ENCODE measurements at regions not wholly inside any gene's neighbourhood (a gene's known extent, or its start where the extent isn't known, plus 50 kb on each side); places are given as distances from the start of the nearest gene placed in this dataset.

- ATAC-seq (ENCODE audit: insufficient number of reproducible peaks, low FRiP score, low read depth) = no peak
- H3K36me3 ChIP-seq = no peaks in the 10 kb centered on the region
- no peaks in the 10 kb centered on the region for H3K27me3 ChIP-seq (replicated peaks; ENCODE audit: insufficient read depth)
- H3K4me3 ChIP-seq = no peak overlapping the region
- no peak for TF ChIP-seq CTCF (IDR thresholded peaks at IDR 0.05)
- DNase-seq (ENCODE audit: low spot score) = no peak
- H3K9me3 ChIP-seq = no peaks in the 10 kb centered on the region
- H3K4me1 ChIP-seq (ENCODE audit: control insufficient read depth in 1 of 2, low read depth in 2 of 2) = peaks cover 6 to 18% of the 10 kb centered on the region in 2 donors
- H3K27ac ChIP-seq = no peak overlapping the region
Observed at GRCh38 chr12:127459166-127459565, 807.8 kb upstream of the TMEM132C start.

- DNase-seq (ENCODE audit: low spot score) = no peak
- no peaks in the 10 kb centered on the region for H3K9me3 ChIP-seq
- H3K27ac ChIP-seq = no peak overlapping the region
- TF ChIP-seq CTCF (IDR thresholded peaks at IDR 0.05) = no peak
- H3K36me3 ChIP-seq = no peaks in the 10 kb centered on the region
- no peak overlapping the region for H3K4me3 ChIP-seq
- no peak for ATAC-seq (ENCODE audit: insufficient number of reproducible peaks, low FRiP score, low read depth)
- no peaks in the 10 kb centered on the region for H3K27me3 ChIP-seq (replicated peaks; ENCODE audit: insufficient read depth)
- H3K4me1 ChIP-seq (ENCODE audit: control insufficient read depth in 1 of 2, low read depth in 2 of 2) = peaks cover 4 to 12% of the 10 kb centered on the region in 2 donors
Observed at GRCh38 chr12:127459687-127460086, 807.3 kb upstream of the TMEM132C start.

- TF ChIP-seq CTCF (IDR thresholded peaks at IDR 0.05) = no peak
Observed at GRCh38 chr12:127463237-127463636, 803.7 kb upstream of the TMEM132C start.

GRCh38 chr12:127469331-127469730, 797.6 kb upstream of the TMEM132C start:
- H3K27me3 ChIP-seq (replicated peaks; ENCODE audit: insufficient read depth) = no peaks in the 10 kb centered on the region
- no peak for DNase-seq (ENCODE audit: low spot score)
- ATAC-seq (ENCODE audit: insufficient number of reproducible peaks, low FRiP score, low read depth) = no peak
- no peaks in the 10 kb centered on the region for H3K9me3 ChIP-seq
- no peak overlapping the region for H3K4me3 ChIP-seq
- no peak for TF ChIP-seq CTCF (IDR thresholded peaks at IDR 0.05)
- H3K36me3 ChIP-seq = no peaks in the 10 kb centered on the region
- H3K27ac ChIP-seq = no peak overlapping the region
- peaks cover 5 to 11% of the 10 kb centered on the region in 2 donors for H3K4me1 ChIP-seq (ENCODE audit: control insufficient read depth in 1 of 2, low read depth in 2 of 2)

More at GRCh38 chr12:127463237-127463636, 803.7 kb upstream of the TMEM132C start:
- Histone ChIP-seq H3K27me3 (replicated peaks; ENCODE audit: insufficient read depth) (no peaks in the 10 kb centered on the region), H3K4me1 (ENCODE audit: control insufficient read depth in 1 of 2, low read depth in 2 of 2) (peaks cover 0 to under 1% of the 10 kb centered on the region in 2 donors), H3K9me3 (no peaks in the 10 kb centered on the region), H3K36me3 (no peaks in the 10 kb centered on the region), H3K4me3 (no peak overlapping the region), H3K27ac (no peak overlapping the region)
- ATAC-seq (ENCODE audit: insufficient number of reproducible peaks, low FRiP score, low read depth) (no peak), DNase-seq (ENCODE audit: low spot score) (no peak)

GRCh38 chr12:127473766-127474165, 793.2 kb upstream of the TMEM132C start:
- no peak for DNase-seq (ENCODE audit: low spot score)
- no peak for ATAC-seq (ENCODE audit: insufficient number of reproducible peaks, low FRiP score, low read depth)
- no peaks in the 10 kb centered on the region for H3K27me3 ChIP-seq (replicated peaks; ENCODE audit: insufficient read depth)
- H3K4me1 ChIP-seq (ENCODE audit: control insufficient read depth in 1 of 2, low read depth in 2 of 2) = peaks cover 5 to 6% of the 10 kb centered on the region in 2 donors
- no peak overlapping the region for H3K4me3 ChIP-seq
- H3K9me3 ChIP-seq = no peaks in the 10 kb centered on the region
- H3K36me3 ChIP-seq = no peaks in the 10 kb centered on the region
- no peak for TF ChIP-seq CTCF (IDR thresholded peaks at IDR 0.05)
- H3K27ac ChIP-seq = no peak overlapping the region
